Stomach (tissue), 8 donors: ENCODE measurements at regions not wholly inside any gene's neighbourhood (a gene's known extent, or its start where the extent isn't known, plus 50 kb on each side); places are given as distances from the start of the nearest gene placed in this dataset.

Experiments
- DNase-seq, 2 donors: peaks; one replicate each; pipeline versions ENCODE4 v3.0.0 to v3.0.0-alpha.2; 2013 to 2019
- H3K27ac ChIP-seq, 5 donors: fragments of 200-600 bp in 4 of 5; sonication (generic) in 4 of 5; one replicate each; pipeline ENCODE4 v1.5.1; 2013 to 2019; ENCODE audit warnings: mild to moderate bottlenecking in 1 of 5, moderate library complexity in 1 of 5
- H3K27me3 ChIP-seq, 3 donors: fragments of 200-600 bp; sonication (generic); one replicate each; pipeline ENCODE4 v1.5.1; 2017 to 2019; ENCODE audit warnings: mixed run types in 1 of 3
- H3K36me3 ChIP-seq, 4 donors: fragments of 200-600 bp; sonication (generic); 1 replicate in 3 of 4; 2 replicates in 1 of 4; pipeline ENCODE4 v1.5.1; 2016 to 2019
- H3K4me1 ChIP-seq, 4 donors: fragments of 200-600 bp; sonication (generic); one replicate each; pipeline ENCODE4 v1.5.1; 2016 to 2019
- H3K4me3 ChIP-seq, 4 donors: fragments of 200-600 bp; sonication (generic) in 3 of 4; one replicate each; pipeline ENCODE4 v1.5.1; 2016 to 2019; ENCODE audit warnings: mild to moderate bottlenecking in 1 of 4
- H3K9me3 ChIP-seq, 4 donors: fragments of 200-600 bp; sonication (generic); one replicate each; pipeline ENCODE4 v1.5.1; 2016 to 2019
- EP300 ChIP-seq: sonication (generic); formaldehyde crosslinking; IDR thresholded peaks from one replicate; pipeline ENCODE4 v1.6.1; 2017; ENCODE audit warnings: antibody characterized with exemption
- POLR2A ChIP-seq, 4 donors: fragments of 450-650 bp; IDR thresholded peaks; one replicate each; pipeline ENCODE4 v1.6.1; 2016; ENCODE audit warnings: antibody characterized with exemption in 4 of 4, control low read depth in 2 of 4, mild to moderate bottlenecking in 1 of 4, moderate library complexity in 1 of 4
- POLR2AphosphoS5 ChIP-seq, 3 donors: sonication (generic); formaldehyde crosslinking; IDR thresholded peaks; one replicate each; pipeline ENCODE4 v1.6.1; 2016; ENCODE audit warnings: antibody characterized with exemption in 3 of 3
- WGBS, 5 donors: extraction: QIAGEN DNeasy Blood & Tissue Kit in 3 of 5; methylation state at CpG; one replicate each; pipeline versions ENCODE4 v1.1.5 to v1.1.7; 2013 to 2018; 5-methylcytosine and 5-hydroxymethylcytosine counted together
- intact Hi-C: fragments of 100-400 bp; cut with DNase I; formaldehyde crosslinking; loops from one replicate; pipeline ENCODE4 v1.15.1; 2023; ENCODE audit warnings: low total_unique reads
- TF ChIP-seq, protein P1 (sequence below), 7 experiments: fragments of 450-650 bp in 4 of 7; fragments of 200-600 bp in 3 of 7; sonication (generic) in 3 of 7; IDR thresholded peaks; one replicate each; pipeline ENCODE4 v1.5.1; 2016 to 2019; ENCODE audit warnings: antibody characterized with exemption in 7 of 7, control low read depth in 2 of 7, mild to moderate bottlenecking in 1 of 7
- donor health status: healthy with polysubstance abuse.
- donor health status: Bipolar disorder and iron deficiency.
- donor health status: healthy.

DNA sequence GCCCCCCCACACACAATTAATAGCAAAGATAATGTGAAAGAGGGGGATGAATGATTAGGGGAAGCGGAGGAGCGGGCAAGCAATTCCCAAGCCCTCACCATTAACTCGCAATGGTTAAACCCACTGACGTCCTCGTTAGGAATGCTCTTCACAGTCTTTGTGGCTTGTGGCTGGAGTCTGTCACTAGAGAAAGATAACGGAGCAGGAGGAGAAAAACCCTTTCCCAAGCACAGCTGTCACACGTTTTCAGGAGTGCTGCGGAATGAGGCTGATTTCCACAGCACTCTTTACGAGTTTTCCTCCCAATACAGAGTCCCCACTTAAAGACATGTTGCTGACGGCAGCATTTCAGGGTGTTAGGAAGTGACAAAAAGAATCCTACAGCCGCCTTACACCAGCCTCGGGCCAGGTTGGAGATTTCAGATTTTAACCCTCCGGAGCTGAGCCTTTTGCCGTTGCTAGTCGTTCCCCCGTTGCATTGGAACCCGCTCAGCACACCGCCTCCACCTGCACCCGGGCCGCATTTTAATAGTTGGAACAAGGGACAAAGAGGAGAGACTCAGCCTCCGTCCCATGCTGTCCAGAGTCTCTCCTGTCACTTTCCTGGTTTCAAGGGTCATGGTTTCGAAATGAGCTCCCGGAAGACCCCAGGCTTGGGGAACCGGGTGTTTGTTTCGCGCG lies 92.2 kb downstream of the GEMIN8 start:
- Histone ChIP-seq H3K9me3 (peaks cover 0 to 6% (median 0%) of the 10 kb centered on the region in 4 donors), H3K36me3 (no peaks in the 10 kb centered on the region), H3K27ac (peak overlapping the region in 1 of 5 donors; percentile 66), H3K27me3 (peaks cover 0 to 29% (median 15%) of the 10 kb centered on the region in 3 donors), H3K4me1 (peaks cover 0 to 24% (median 8%) of the 10 kb centered on the region in 4 donors), H3K4me3 (peak overlapping the region; percentile 47 to 64 (median 54))
- intact Hi-C loops: no loop called here
- DNase-seq: peak in 1 of 2 donors; percentile 41
- no peak for TF ChIP-seq EP300
- TF ChIP-seq POLR2A (IDR thresholded peaks at IDR 0.05): no peak
- TF ChIP-seq, protein P1, sequence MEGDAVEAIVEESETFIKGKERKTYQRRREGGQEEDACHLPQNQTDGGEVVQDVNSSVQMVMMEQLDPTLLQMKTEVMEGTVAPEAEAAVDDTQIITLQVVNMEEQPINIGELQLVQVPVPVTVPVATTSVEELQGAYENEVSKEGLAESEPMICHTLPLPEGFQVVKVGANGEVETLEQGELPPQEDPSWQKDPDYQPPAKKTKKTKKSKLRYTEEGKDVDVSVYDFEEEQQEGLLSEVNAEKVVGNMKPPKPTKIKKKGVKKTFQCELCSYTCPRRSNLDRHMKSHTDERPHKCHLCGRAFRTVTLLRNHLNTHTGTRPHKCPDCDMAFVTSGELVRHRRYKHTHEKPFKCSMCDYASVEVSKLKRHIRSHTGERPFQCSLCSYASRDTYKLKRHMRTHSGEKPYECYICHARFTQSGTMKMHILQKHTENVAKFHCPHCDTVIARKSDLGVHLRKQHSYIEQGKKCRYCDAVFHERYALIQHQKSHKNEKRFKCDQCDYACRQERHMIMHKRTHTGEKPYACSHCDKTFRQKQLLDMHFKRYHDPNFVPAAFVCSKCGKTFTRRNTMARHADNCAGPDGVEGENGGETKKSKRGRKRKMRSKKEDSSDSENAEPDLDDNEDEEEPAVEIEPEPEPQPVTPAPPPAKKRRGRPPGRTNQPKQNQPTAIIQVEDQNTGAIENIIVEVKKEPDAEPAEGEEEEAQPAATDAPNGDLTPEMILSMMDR (IDR thresholded peaks at IDR 0.05): no peak
- TF ChIP-seq POLR2AphosphoS5 (IDR thresholded peaks at IDR 0.05): no peak
- 9 to 12% (median 11%) methylated on average over 27 of the region's 27 CpGs for whole genome bisulfite sequencing, 5 donors

DNA sequence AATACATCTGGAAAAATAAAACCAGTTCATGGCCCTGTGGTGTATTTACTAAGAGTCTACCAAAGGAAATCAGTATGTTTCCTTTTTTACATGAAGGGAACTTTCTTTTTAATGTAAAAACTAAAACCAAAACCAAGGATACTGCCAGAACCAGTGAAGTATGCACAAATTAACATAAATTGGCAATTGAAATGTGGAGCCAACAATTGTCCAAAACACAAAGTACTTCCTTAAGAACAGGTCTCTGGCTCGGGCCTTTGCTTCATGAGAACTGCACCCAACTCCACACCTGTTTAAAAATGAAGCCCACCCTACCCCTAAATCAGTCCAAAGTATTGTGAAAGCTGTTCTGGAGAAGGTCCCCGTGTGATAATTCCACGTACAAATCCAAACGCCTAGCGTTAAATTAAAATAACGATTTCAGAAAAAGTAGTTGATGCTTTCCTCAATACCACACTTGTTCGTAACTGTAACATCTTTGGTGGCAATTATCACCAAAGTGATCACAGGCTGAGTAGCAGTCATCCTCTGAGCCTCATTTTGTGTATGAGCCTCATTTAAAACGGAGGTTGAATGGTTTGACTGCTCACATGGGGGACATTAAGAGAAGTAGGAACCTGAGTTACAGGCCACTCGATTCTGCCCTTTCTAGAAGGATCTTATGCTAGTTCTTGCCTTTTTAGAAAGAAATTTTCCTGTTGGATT lies 93.0 kb downstream of the GEMIN8 start:
- Histone ChIP-seq H3K27me3 (peaks cover 0 to 29% (median 15%) of the 10 kb centered on the region in 3 donors), H3K4me3 (peak overlapping the region in 1 of 4 donors; percentile 47), H3K27ac (no peak overlapping the region), H3K4me1 (peaks cover 0 to 24% (median 8%) of the 10 kb centered on the region in 4 donors), H3K36me3 (no peaks in the 10 kb centered on the region), H3K9me3 (peaks cover 0 to 6% (median 0%) of the 10 kb centered on the region in 4 donors)
- DNase-seq: no peak
- no peak for TF ChIP-seq POLR2AphosphoS5 (IDR thresholded peaks at IDR 0.05)
- TF ChIP-seq, protein P1 (IDR thresholded peaks at IDR 0.05): no peak
- TF ChIP-seq EP300: no peak
- TF ChIP-seq POLR2A (IDR thresholded peaks at IDR 0.05): no peak
- intact Hi-C loops: no loop called here
- 46 to 94% (median 76%) methylated on average over 9 of the region's 9 CpGs for WGBS, 5 donors

DNA sequence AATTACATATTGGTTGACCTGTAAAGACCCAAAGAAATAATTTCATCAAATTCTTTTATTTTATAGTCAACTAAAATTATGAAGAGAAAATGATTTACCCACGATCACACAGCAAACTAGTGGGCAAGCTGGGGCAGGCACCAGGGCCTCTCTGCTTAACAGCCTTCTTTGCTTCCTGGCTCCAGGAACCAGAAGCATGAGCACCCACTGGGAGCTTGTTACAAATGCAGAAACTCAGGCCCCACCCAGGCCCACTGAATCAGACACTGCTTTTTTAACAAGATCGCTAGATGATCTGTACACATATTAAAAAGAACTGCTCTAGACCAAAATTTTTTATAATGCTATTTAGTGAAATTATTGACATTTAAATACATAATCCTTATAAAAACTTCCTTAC lies 95.0 kb downstream of the GEMIN8 start:
- 65 to 100% (median 81%) methylated on average over 2 of the region's 2 CpGs for WGBS, 5 donors
- no peaks in the 10 kb centered on the region for H3K36me3 ChIP-seq

DNA sequence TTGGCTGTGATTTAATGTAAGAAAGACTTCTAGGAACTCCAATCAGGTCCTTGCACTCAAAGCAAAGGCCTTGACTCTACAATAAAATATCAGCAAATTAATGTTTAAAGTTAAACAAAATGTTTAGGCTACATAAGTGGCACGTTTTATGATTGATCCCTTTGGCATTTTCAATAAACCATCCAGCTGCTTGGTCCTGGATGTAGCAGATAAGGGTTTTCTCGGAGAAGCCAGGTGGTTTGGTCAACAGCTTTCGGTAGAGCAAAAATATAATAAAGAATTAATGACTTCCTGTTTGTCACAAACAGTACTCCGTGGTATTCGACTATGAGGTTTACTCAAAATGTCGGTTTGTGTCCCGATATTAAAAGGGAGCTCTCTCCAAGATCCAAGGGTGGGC lies 95.8 kb downstream of the GEMIN8 start:
- intact Hi-C loops: no loop called here
- peaks cover 0 to 6% (median 0%) of the 10 kb centered on the region in 4 donors for H3K9me3 ChIP-seq
- H3K36me3 ChIP-seq: no peaks in the 10 kb centered on the region
- H3K27ac ChIP-seq: no peak overlapping the region
- H3K4me1 ChIP-seq: peaks cover 0 to 18% (median 7%) of the 10 kb centered on the region in 4 donors
- H3K27me3 ChIP-seq: peaks cover 0 to 17% (median 12%) of the 10 kb centered on the region in 3 donors
- TF ChIP-seq POLR2A (IDR thresholded peaks at IDR 0.05): no peak
- TF ChIP-seq POLR2AphosphoS5 (IDR thresholded peaks at IDR 0.05): no peak
- TF ChIP-seq EP300: no peak
- TF ChIP-seq, protein P1 (IDR thresholded peaks at IDR 0.05): no peak
- 59 to 72% (median 67%) methylated on average over 7 of the region's 7 CpGs for WGBS, 5 donors
- no peak overlapping the region for H3K4me3 ChIP-seq
- DNase-seq: no peak

More for the DNA sequence above, 95.0 kb downstream of the GEMIN8 start:
- Histone ChIP-seq H3K27me3 (peaks cover 0 to 26% (median 15%) of the 10 kb centered on the region in 3 donors), H3K4me3 (no peak overlapping the region), H3K4me1 (peaks cover 0 to 24% (median 8%) of the 10 kb centered on the region in 4 donors), H3K9me3 (peaks cover 0 to 6% (median 0%) of the 10 kb centered on the region in 4 donors), H3K27ac (no peak overlapping the region)
- TF ChIP-seq POLR2AphosphoS5 (IDR thresholded peaks at IDR 0.05) (no peak), POLR2A (IDR thresholded peaks at IDR 0.05) (no peak), EP300 (no peak)
- TF ChIP-seq, protein P1 (IDR thresholded peaks at IDR 0.05): no peak
- intact Hi-C loops: no loop called here
- no peak for DNase-seq
